Activated CD4-positive, alpha-beta memory T cell treated with anti-CD3 and anti-CD28 coated beads for 36 hours (primary cell): ENCODE measurements at regions not wholly inside any gene's neighbourhood (a gene's known extent, or its start where the extent isn't known, plus 50 kb on each side); places are given as distances from the start of the nearest gene placed in this dataset.
"Not testable (repeated sequence)": the region's sequence is repeated elsewhere in the genome, so short reads cannot be mapped to it uniquely, and the experiment has no call there.

Source experiments
- CTCF ChIA-PET: fragments of 350-600 bp; sonication (Branson Sonifier 250); formaldehyde crosslinking; loops from one replicate; lab custom pipeline; 2021; ENCODE audit warnings: antibody characterized with exemption, inconsistent platforms; lab: Charles Lee
- POLR2A ChIA-PET: fragments of 350-600 bp; sonication (Branson Sonifier 250); formaldehyde crosslinking; loops from one replicate; lab custom pipeline; 2021; ENCODE audit warnings: antibody characterized with exemption; lab: Charles Lee
- DNase-seq: peaks from one replicate; pipeline ENCODE4 v3.0.0-alpha.2; 2020
- H3K27ac Mint-ChIP-seq: one replicate; pipeline ENCODE4 v1.8.0; 2021; ENCODE audit warnings: mixed read lengths
- H3K27me3 Mint-ChIP-seq: one replicate; pipeline ENCODE4 v1.8.0; 2021; ENCODE audit warnings: mixed read lengths
- H3K36me3 Mint-ChIP-seq: one replicate; pipeline ENCODE4 v1.8.0; 2021; ENCODE audit warnings: mixed read lengths
- H3K4me1 Mint-ChIP-seq: one replicate; pipeline ENCODE4 v1.8.0; 2021; ENCODE audit warnings: low read depth, mixed read lengths
- H3K4me3 Mint-ChIP-seq: one replicate; pipeline ENCODE4 v1.8.0; 2021; ENCODE audit warnings: mild to moderate bottlenecking, mixed read lengths
- H3K9me3 Mint-ChIP-seq: one replicate; pipeline ENCODE4 v1.8.0; 2021; ENCODE audit warnings: mixed read lengths
- intact Hi-C: fragments of 100-400 bp; cut with micrococcal nuclease; formaldehyde crosslinking; loops from one replicate; pipeline ENCODE4 v1.15.1; 2023

DNA sequence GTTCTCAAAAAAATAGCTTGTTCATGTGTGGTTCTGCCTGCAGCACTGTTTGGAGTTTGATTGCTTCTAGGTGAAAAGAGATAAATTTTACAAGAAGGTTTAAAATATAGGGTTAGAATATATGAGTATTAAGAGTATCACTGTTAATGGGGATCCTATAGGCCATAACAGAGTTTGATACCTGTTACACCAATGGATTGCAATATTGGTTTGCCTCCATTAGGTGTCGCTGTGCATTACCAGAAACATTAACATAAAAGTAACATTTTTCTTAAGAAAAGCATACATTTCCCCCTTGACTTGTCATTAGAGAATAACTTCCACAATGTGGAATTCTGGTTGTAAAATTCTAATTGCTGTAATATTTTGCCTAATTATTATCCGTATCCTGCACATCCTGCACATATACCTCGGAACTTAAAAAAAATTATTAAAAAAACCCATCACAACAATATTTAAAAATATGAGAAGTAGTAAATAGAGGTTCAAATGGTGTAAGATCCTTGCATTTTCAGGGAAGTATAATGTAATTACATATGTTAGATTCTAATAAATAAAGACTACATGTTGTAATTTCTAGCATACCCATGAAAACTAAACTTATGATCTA is 63.0 kb downstream of the CYP4A11 start:
- H3K4me1 Mint-ChIP-seq, H3K4me3 Mint-ChIP-seq, H3K27ac Mint-ChIP-seq, H3K27me3 Mint-ChIP-seq, POLR2A ChIA-PET, H3K36me3 Mint-ChIP-seq, H3K9me3 Mint-ChIP-seq, CTCF ChIA-PET: not testable (repeated sequence)
- peak; percentile 11 for DNase-seq
- intact Hi-C loops: loop anchor here (5.0 kb wide), 1 partner anchor 294 kb away; no protein-coding TSS in a partner anchor

DNA sequence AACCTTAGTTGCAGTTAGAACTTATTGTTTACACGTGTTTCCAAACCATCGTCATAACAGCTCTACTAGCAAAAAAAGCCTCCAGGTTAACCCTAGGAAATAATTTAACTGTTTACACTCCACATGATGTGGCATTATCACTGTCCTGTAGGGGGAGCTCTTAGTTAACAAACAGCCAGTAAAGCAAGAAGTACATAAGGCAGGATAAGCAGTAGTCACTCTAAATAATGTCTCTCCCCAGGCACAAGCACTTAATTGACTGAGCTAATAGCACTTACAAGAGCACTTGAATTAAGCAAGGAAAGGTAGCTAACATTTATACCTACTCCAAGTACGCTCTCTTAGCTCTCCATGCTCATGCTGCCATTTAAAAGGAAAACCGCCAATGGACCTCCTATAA is 65.2 kb downstream of the CYP4A11 start:
- POLR2A ChIA-PET, DNase-seq, H3K9me3 Mint-ChIP-seq, H3K27me3 Mint-ChIP-seq, H3K36me3 Mint-ChIP-seq, H3K4me3 Mint-ChIP-seq, H3K27ac Mint-ChIP-seq, H3K4me1 Mint-ChIP-seq: not testable (repeated sequence)
- intact Hi-C loops: loop anchor here (5.0 kb wide), 1 partner anchor 296 kb away; no protein-coding TSS in a partner anchor
- CTCF ChIA-PET: interaction anchor here (0.9 kb wide), 1 partner anchor 299 kb away, joined by 4 read pairs; no protein-coding TSS in a partner anchor
